Vagina (tissue), 2 donors: ENCODE measurements at regions not wholly inside any gene's neighbourhood (a gene's known extent, or its start where the extent isn't known, plus 50 kb on each side); places are given as distances from the start of the nearest gene placed in this dataset.

Source experiments
- DNase-seq, 2 donors: peaks; one replicate each; pipeline ENCODE4 v3.0.0-alpha.2; 2017; ENCODE audit errors: extremely low spot score in 2 of 2
- H3K27ac ChIP-seq: fragments of 200-600 bp; sonication (generic); one replicate; pipeline ENCODE4 v1.5.1; 2019
- H3K27me3 ChIP-seq: fragments of 200-600 bp; sonication (generic); one replicate; pipeline ENCODE4 v1.5.1; 2019
- H3K36me3 ChIP-seq, 2 donors: fragments of 200-600 bp; sonication (generic); one replicate each; pipeline ENCODE4 v1.5.1; 2017 to 2019
- H3K4me1 ChIP-seq: fragments of 200-600 bp; sonication (generic); one replicate; pipeline ENCODE4 v1.5.1; 2019
- H3K4me3 ChIP-seq, 2 donors: fragments of 200-600 bp; sonication (generic); 1 replicate in 1 of 2; 2 replicates in 1 of 2; pipeline ENCODE4 v1.5.1; 2016 to 2019
- H3K9me3 ChIP-seq: fragments of 200-600 bp; sonication (generic); one replicate; pipeline ENCODE4 v1.5.1; 2019
- CTCF ChIP-seq, 3 experiments: fragments of 450-650 bp in 2 of 3; fragments of 200-600 bp in 1 of 3; sonication (generic) in 1 of 3; IDR thresholded peaks; one replicate each; pipeline ENCODE4 v1.5.1; 2017 to 2019; ENCODE audit warnings: antibody characterized with exemption in 3 of 3, mild to moderate bottlenecking in 2 of 3, moderate library complexity in 2 of 3
- POLR2A ChIP-seq, 2 donors: fragments of 450-650 bp; IDR thresholded peaks; one replicate each; pipeline ENCODE4 v1.6.1; 2017; ENCODE audit warnings: antibody characterized with exemption in 2 of 2, mild to moderate bottlenecking in 2 of 2, moderate library complexity in 2 of 2
- POLR2AphosphoS5 ChIP-seq, 2 donors: sonication (generic); formaldehyde crosslinking; IDR thresholded peaks; one replicate each; pipeline ENCODE4 v1.9.0; 2017; ENCODE audit warnings: antibody characterized with exemption in 2 of 2, mild to moderate bottlenecking in 2 of 2, low read depth in 1 of 2; ENCODE audit not compliant: insufficient read depth in 1 of 2
- intact Hi-C: fragments of 100-400 bp; cut with DNase I; formaldehyde crosslinking; loops from one replicate; pipeline ENCODE4 v1.15.1; 2023

- H3K27me3 ChIP-seq = no peaks in the 10 kb centered on the region
Observed at GRCh38 chr13:111461445-111462149, 141.2 kb downstream of the TEX29 start.

GRCh38 chr13:111462221-111462764 lies 141.9 kb downstream of the TEX29 start:
- intact Hi-C loops = no loop called here
- H3K4me1 ChIP-seq = no peaks in the 10 kb centered on the region
- peak in 1 of 2 donors; percentile 62 for DNase-seq
- no peak overlapping the region for H3K4me3 ChIP-seq
- no peaks in the 10 kb centered on the region for H3K36me3 ChIP-seq
- H3K9me3 ChIP-seq = no peaks in the 10 kb centered on the region
- no peak overlapping the region for H3K27ac ChIP-seq
- TF ChIP-seq CTCF (IDR thresholded peaks at IDR 0.05) (no peak), POLR2A (IDR thresholded peaks at IDR 0.05) (no peak), POLR2AphosphoS5 (IDR thresholded peaks at IDR 0.05; ENCODE audit: insufficient read depth in 1 of 2, low read depth in 1 of 2) (no peak)
- H3K27me3 ChIP-seq = no peaks in the 10 kb centered on the region

More at GRCh38 chr13:111461445-111462149, 141.2 kb downstream of the TEX29 start:
- H3K27ac ChIP-seq = no peak overlapping the region
- H3K36me3 ChIP-seq = no peaks in the 10 kb centered on the region
- H3K4me1 ChIP-seq = no peaks in the 10 kb centered on the region
- H3K4me3 ChIP-seq = no peak overlapping the region
- DNase-seq = peak in 1 of 2 donors; percentile 49
- H3K9me3 ChIP-seq = no peaks in the 10 kb centered on the region
- intact Hi-C loops = no loop called here
- TF ChIP-seq CTCF (IDR thresholded peaks at IDR 0.05) = no peak
- TF ChIP-seq POLR2AphosphoS5 (IDR thresholded peaks at IDR 0.05; ENCODE audit: insufficient read depth in 1 of 2, low read depth in 1 of 2) = no peak
- TF ChIP-seq POLR2A (IDR thresholded peaks at IDR 0.05) = no peak

- no peak overlapping the region for H3K27ac ChIP-seq
- no peaks in the 10 kb centered on the region for H3K36me3 ChIP-seq
- no peaks in the 10 kb centered on the region for H3K4me1 ChIP-seq
- TF ChIP-seq POLR2A (IDR thresholded peaks at IDR 0.05) = no peak
- no peak for TF ChIP-seq CTCF (IDR thresholded peaks at IDR 0.05)
- no peak for TF ChIP-seq POLR2AphosphoS5 (IDR thresholded peaks at IDR 0.05; ENCODE audit: insufficient read depth in 1 of 2, low read depth in 1 of 2)
- peak in 1 of 2 donors; percentile 27 for DNase-seq
- H3K9me3 ChIP-seq = no peaks in the 10 kb centered on the region
- H3K4me3 ChIP-seq = no peak overlapping the region
- intact Hi-C loops = no loop called here
- no peaks in the 10 kb centered on the region for H3K27me3 ChIP-seq
Observed at GRCh38 chr13:111462944-111463343, 142.5 kb downstream of the TEX29 start.

GRCh38 chr13:111467111-111467890 lies 146.9 kb downstream of the TEX29 start:
- intact Hi-C loops = no loop called here

More at GRCh38 chr13:111467111-111467890, 146.9 kb downstream of the TEX29 start:
- Histone ChIP-seq H3K36me3 (no peaks in the 10 kb centered on the region), H3K4me3 (no peak overlapping the region), H3K27me3 (no peaks in the 10 kb centered on the region), H3K27ac (no peak overlapping the region), H3K9me3 (no peaks in the 10 kb centered on the region), H3K4me1 (no peaks in the 10 kb centered on the region)
- no peak for TF ChIP-seq POLR2AphosphoS5 (IDR thresholded peaks at IDR 0.05; ENCODE audit: insufficient read depth in 1 of 2, low read depth in 1 of 2)
- no peak for TF ChIP-seq POLR2A (IDR thresholded peaks at IDR 0.05)
- TF ChIP-seq CTCF (IDR thresholded peaks at IDR 0.05) = no peak
- DNase-seq = peak; percentile 76 to 79
